Kidney (tissue), 13 donors: ENCODE measurements at regions not wholly inside any gene's neighbourhood (a gene's known extent, or its start where the extent isn't known, plus 50 kb on each side); places are given as distances from the start of the nearest gene placed in this dataset.

ENCODE experiments used
- DNase-seq, 5 donors: peaks; one replicate each; pipeline ENCODE4 v3.0.0-alpha.2; 2013 to 2020
- FAIRE-seq: peaks from 2 replicates; lab custom pipeline; 2012; peaks lifted over from hg19 to GRCh38; lab: Jason Lieb, UNC
- H3K27ac ChIP-seq, 2 donors: one replicate each; pipeline ENCODE4 v1.7.0; 2013; ENCODE audit warnings: low read depth in 2 of 2, low read length in 2 of 2, inconsistent platforms in 1 of 2
- H3K27me3 ChIP-seq: one replicate; pipeline ENCODE4 v1.7.1; 2013; ENCODE audit warnings: low read length, inconsistent platforms; ENCODE audit not compliant: control insufficient read depth, insufficient read depth
- H3K36me3 ChIP-seq, 3 donors: one replicate each; pipeline versions ENCODE4 v1.7.0 to v1.7.1; 2013; ENCODE audit warnings: low read length in 3 of 3, control low read depth in 1 of 3, inconsistent platforms in 1 of 3; ENCODE audit not compliant: insufficient read depth in 3 of 3, control insufficient read depth in 2 of 3
- H3K4me1 ChIP-seq, 3 donors: one replicate each; pipeline versions ENCODE4 v1.7.0 to v1.7.1; 2013; ENCODE audit warnings: low read length in 3 of 3, inconsistent platforms in 1 of 3, low read depth in 1 of 3; ENCODE audit not compliant: control insufficient read depth in 2 of 3, insufficient read depth in 2 of 3
- H3K4me3 ChIP-seq, 3 donors: one replicate each; pipeline versions ENCODE4 v1.7.0 to v1.8.1; 2013; ENCODE audit warnings: low read length in 3 of 3, control low read depth in 1 of 3, inconsistent platforms in 1 of 3
- H3K9ac ChIP-seq, 3 donors: one replicate each; pipeline versions ENCODE4 v1.7.0 to v1.7.1; 2013; ENCODE audit warnings: low read length in 3 of 3, control low read depth in 1 of 3, inconsistent platforms in 1 of 3
- H3K9me3 ChIP-seq, 3 donors: one replicate each; pipeline versions ENCODE4 v1.7.0 to v1.7.1; 2013; ENCODE audit warnings: low read length in 3 of 3, control low read depth in 1 of 3, inconsistent platforms in 1 of 3; ENCODE audit not compliant: control insufficient read depth in 2 of 3, insufficient read depth in 1 of 3
- CTCF ChIP-seq: IDR thresholded peaks from 3 replicates; pipeline ENCODE4 v1.5.1; 2012; ENCODE audit warnings: mild to moderate bottlenecking, moderate library complexity, borderline replicate concordance; ENCODE audit not compliant: insufficient read depth; ENCODE audit errors: extremely low read depth
- intact Hi-C: fragments of 100-400 bp; cut with DNase I; formaldehyde crosslinking; loops from one replicate; pipeline ENCODE4 v1.11.1; 2022
- donor health status: control.
- donor health status: control.
- donor health status: control.
- donor health status: control.
- donor health status: control.
- donor health status: DM: yes; HTN: yes; CAD: no.
- donor health status: Normal renal cell carcinoma (clear cell type).

- Histone ChIP-seq H3K9ac (no peak overlapping the region), H3K4me3 (no peak overlapping the region), H3K9me3 (no peaks in the 10 kb centered on the region), H3K27ac (no peak overlapping the region), H3K27me3 (no peaks in the 10 kb centered on the region), H3K4me1 (no peaks in the 10 kb centered on the region), H3K36me3 (no peaks in the 10 kb centered on the region)
- TF ChIP-seq CTCF: no peak
- FAIRE-seq (no peak), DNase-seq (no peak)
- intact Hi-C loops: no loop called here
These were observed 129.9 kb upstream of the ZNF644 start for GRCh38 chr1:91151702-91152101.

GRCh38 chr1:91148641-91149069, 126.8 kb upstream of the ZNF644 start:
- H3K4me1 ChIP-seq: no peaks in the 10 kb centered on the region
- H3K4me3 ChIP-seq: no peak overlapping the region
- intact Hi-C loops: no loop called here
- no peak for TF ChIP-seq CTCF
- no peaks in the 10 kb centered on the region for H3K36me3 ChIP-seq
- no peak overlapping the region for H3K9ac ChIP-seq
- FAIRE-seq (no peak), DNase-seq (no peak)
- no peak overlapping the region for H3K27ac ChIP-seq
- H3K9me3 ChIP-seq: no peaks in the 10 kb centered on the region
- H3K27me3 ChIP-seq: no peaks in the 10 kb centered on the region

- FAIRE-seq (no peak), DNase-seq (no peak)
- Histone ChIP-seq H3K9me3 (no peaks in the 10 kb centered on the region), H3K27ac (no peak overlapping the region), H3K4me3 (no peak overlapping the region), H3K9ac (no peak overlapping the region), H3K4me1 (no peaks in the 10 kb centered on the region), H3K27me3 (no peaks in the 10 kb centered on the region), H3K36me3 (no peaks in the 10 kb centered on the region)
- intact Hi-C loops: no loop called here
- no peak for TF ChIP-seq CTCF
These were observed 120.0 kb upstream of the ZNF644 start for GRCh38 chr1:91141858-91142257.

- Histone ChIP-seq H3K4me3 (no peak overlapping the region), H3K27ac (no peak overlapping the region), H3K9ac (no peak overlapping the region), H3K4me1 (no peaks in the 10 kb centered on the region), H3K27me3 (no peaks in the 10 kb centered on the region), H3K9me3 (peaks cover 0 to 3% (median 0%) of the 10 kb centered on the region in 3 donors), H3K36me3 (no peaks in the 10 kb centered on the region)
- intact Hi-C loops: no loop called here
- FAIRE-seq: no peak
- no peak for DNase-seq
- no peak for TF ChIP-seq CTCF
These were observed 117.1 kb upstream of the ZNF644 start for GRCh38 chr1:91138959-91139358.
